LNCaP clone FGC (cell line): ENCODE measurements at regions not wholly inside any gene's neighbourhood (a gene's known extent, or its start where the extent isn't known, plus 50 kb on each side); places are given as distances from the start of the nearest gene placed in this dataset.

Source experiments
- DNase-seq: peaks from one replicate; pipeline ENCODE4 v3.0.0-alpha.2; 2011; ENCODE audit warnings: low read depth
- H3K4me3 ChIP-seq: 2 replicates; pipeline ENCODE4 v1.5.1; 2011; ENCODE audit warnings: mild to moderate bottlenecking, low read depth, low read length, control low read depth
- CTCF ChIP-seq: IDR thresholded peaks from 2 replicates; pipeline ENCODE4 v1.5.1; 2012; ENCODE audit warnings: mild to moderate bottlenecking; ENCODE audit not compliant: control insufficient read depth, insufficient read depth; ENCODE audit errors: extremely low read depth

DNA sequence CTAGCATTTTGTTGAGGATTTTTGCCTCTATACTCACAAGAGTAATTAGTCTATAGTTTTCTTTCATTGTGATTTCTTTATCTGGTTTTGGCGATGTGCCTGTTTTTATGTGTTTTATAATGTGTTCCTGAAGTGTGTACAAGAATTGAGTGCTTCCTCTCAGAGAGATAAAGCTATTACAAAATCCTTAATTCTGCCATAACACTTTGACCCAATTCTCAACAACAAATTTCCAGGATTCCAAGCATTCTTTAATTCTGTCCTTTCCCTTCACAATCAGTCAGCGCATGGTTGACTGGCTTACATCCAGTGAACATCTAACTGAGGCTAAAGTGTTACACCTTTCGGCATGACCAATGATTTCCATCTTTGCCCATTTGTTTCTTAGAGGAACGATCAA is 282.9 kb upstream of the MVB12B start:
- DNase-seq: no peak
- no peak for TF ChIP-seq CTCF
- H3K4me3 ChIP-seq: no peak overlapping the region

GRCh38 chr9:126049088-126049487 is 277.5 kb upstream of the MVB12B start:
- DNase-seq: peak; percentile 45
- H3K4me3 ChIP-seq: no peak overlapping the region
- TF ChIP-seq CTCF: no peak

GRCh38 chr9:126049896-126050604 is 276.6 kb upstream of the MVB12B start:
- H3K4me3 ChIP-seq: no peak overlapping the region
- no peak for TF ChIP-seq CTCF
- no peak for DNase-seq

DNA sequence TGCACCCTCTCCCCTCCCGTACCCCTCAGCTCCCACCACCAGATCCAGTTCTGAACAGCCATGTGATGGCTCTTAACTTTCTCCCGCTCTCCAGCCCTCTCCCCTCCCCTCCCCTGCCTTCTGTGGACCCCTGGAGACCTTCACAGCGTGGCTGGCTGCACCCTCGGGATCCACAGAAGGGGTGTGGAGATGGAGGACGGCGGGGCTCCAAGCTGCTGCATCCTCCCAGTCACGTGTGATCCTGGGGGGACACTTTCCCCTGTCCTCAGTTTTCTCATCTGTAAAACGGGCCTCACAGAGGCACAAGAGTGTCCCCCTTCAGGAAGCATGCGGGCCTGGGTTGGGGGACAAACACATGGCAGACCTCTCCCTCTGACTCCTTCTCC is 276.0 kb upstream of the MVB12B start:
- H3K4me3 ChIP-seq: no peak overlapping the region
- DNase-seq: no peak
- TF ChIP-seq CTCF: no peak

- TF ChIP-seq CTCF: no peak
- no peak for DNase-seq
- H3K4me3 ChIP-seq: no peak overlapping the region
These were observed 275.0 kb upstream of the MVB12B start for GRCh38 chr9:126051446-126052130.

DNA sequence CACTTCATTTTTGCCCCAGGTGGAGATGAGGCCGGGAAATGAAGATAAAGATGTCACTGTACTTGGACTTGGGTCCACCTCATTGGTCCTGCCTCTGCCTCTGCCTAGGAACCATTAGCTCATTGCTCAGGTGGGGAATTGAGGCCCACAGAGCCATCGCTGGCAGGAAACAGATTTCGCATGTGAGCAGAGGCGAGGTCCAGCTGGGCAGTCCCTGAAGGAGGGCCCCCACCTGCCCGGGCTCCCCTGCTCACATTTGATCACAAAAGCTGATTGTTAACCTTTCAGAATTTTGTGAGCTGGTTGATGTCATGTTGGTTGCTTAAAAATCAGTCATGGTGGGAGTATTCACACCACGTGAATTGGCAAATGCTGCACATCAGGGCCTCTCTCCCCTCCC is 273.8 kb upstream of the MVB12B start:
- no peak for TF ChIP-seq CTCF
- no peak overlapping the region for H3K4me3 ChIP-seq
- DNase-seq: no peak
